ENCODE measurements at regions not wholly inside any gene's neighbourhood (a gene's known extent, or its start where the extent isn't known, plus 50 kb on each side); places are given as distances from the start of the nearest gene placed in this dataset.

GRCh38 chr10:44574596-44575480, 189.9 kb upstream of the CXCL12 start:
- Histone ChIP-seq H3K36me3 (no peaks in the 10 kb centered on the region), H3K4me1 (replicated peaks) (no peaks in the 10 kb centered on the region), H3K27me3 (replicated peaks; ENCODE audit: insufficient read depth) (no peaks in the 10 kb centered on the region), H3K9me3 (no peaks in the 10 kb centered on the region), H3K4me3 (no peak overlapping the region), H3K27ac (no peak overlapping the region)
- no peak for DNase-seq (ENCODE audit: low spot score)
- intact Hi-C loops (cut with DNase I): no loop called here
- WGBS: 87% methylated on average over 10 of the region's 10 CpGs
- TF ChIP-seq POLR2A (IDR thresholded peaks at IDR 0.05) (no peak), POLR2AphosphoS5 (IDR thresholded peaks at IDR 0.05) (no peak), CTCF (IDR thresholded peaks at IDR 0.05) (no peak)

GRCh38 chr10:44575601-44576380, 190.9 kb upstream of the CXCL12 start:
- Histone ChIP-seq H3K4me1 (replicated peaks) (no peaks in the 10 kb centered on the region), H3K27me3 (replicated peaks; ENCODE audit: insufficient read depth) (no peaks in the 10 kb centered on the region), H3K4me3 (no peak overlapping the region), H3K9me3 (no peaks in the 10 kb centered on the region), H3K27ac (no peak overlapping the region), H3K36me3 (no peaks in the 10 kb centered on the region)
- WGBS: 93% methylated on average over 18 of the region's 18 CpGs
- DNase-seq (ENCODE audit: low spot score): no peak
- intact Hi-C loops (cut with DNase I): no loop called here
- TF ChIP-seq POLR2A (IDR thresholded peaks at IDR 0.05) (no peak), POLR2AphosphoS5 (IDR thresholded peaks at IDR 0.05) (no peak), CTCF (IDR thresholded peaks at IDR 0.05) (no peak)

- Histone ChIP-seq H3K27ac (no peak overlapping the region), H3K27me3 (replicated peaks; ENCODE audit: insufficient read depth) (no peaks in the 10 kb centered on the region), H3K4me3 (no peak overlapping the region), H3K9me3 (no peaks in the 10 kb centered on the region), H3K36me3 (no peaks in the 10 kb centered on the region), H3K4me1 (replicated peaks) (no peaks in the 10 kb centered on the region)
- no peak for DNase-seq (ENCODE audit: low spot score)
- 80% methylated on average over 6 of the region's 6 CpGs for WGBS
- intact Hi-C loops (cut with DNase I): no loop called here
- TF ChIP-seq CTCF (IDR thresholded peaks at IDR 0.05): no peak
- no peak for TF ChIP-seq POLR2AphosphoS5 (IDR thresholded peaks at IDR 0.05)
Measured at GRCh38 chr10:44576702-44577191, 191.8 kb upstream of the CXCL12 start.

DNA sequence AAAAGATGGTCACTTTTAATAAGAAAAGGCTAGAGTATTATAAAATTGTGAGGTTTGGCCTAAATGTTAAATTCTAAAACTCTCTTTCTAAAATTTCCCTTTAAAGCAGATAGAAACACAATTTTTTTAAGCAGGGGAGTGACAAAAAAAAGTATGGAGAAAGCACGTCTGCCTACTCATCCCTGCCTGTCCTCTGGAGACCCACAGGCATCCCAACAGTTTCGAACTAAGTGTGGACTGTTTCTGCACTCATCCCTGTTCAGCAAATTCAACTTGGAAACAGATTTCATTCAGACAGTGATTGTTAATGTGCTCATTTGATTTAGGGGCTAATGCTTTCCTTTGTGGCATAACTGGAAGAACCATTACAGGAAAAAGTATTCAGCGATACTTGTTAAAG, 192.6 kb upstream of the CXCL12 start:
- DNase-seq (ENCODE audit: low spot score): no peak
- H3K27ac ChIP-seq: no peak overlapping the region
- intact Hi-C loops (cut with DNase I): no loop called here

More for the DNA sequence above, 192.6 kb upstream of the CXCL12 start:
- no peaks in the 10 kb centered on the region for H3K27me3 ChIP-seq (replicated peaks; ENCODE audit: insufficient read depth)
- H3K36me3 ChIP-seq: no peaks in the 10 kb centered on the region
- no peaks in the 10 kb centered on the region for H3K4me1 ChIP-seq (replicated peaks)
- whole genome bisulfite sequencing: 89% methylated on average over 3 of the region's 3 CpGs
- TF ChIP-seq POLR2AphosphoS5 (IDR thresholded peaks at IDR 0.05) (no peak), CTCF (IDR thresholded peaks at IDR 0.05) (no peak), POLR2A (IDR thresholded peaks at IDR 0.05) (no peak)
- H3K9me3 ChIP-seq: no peaks in the 10 kb centered on the region
- no peak overlapping the region for H3K4me3 ChIP-seq

Measured in prostate gland (tissue), 2 donors.